OCI-LY3 (cell line): ENCODE measurements at regions not wholly inside any gene's neighbourhood (a gene's known extent, or its start where the extent isn't known, plus 50 kb on each side); places are given as distances from the start of the nearest gene placed in this dataset.

Source experiments
- H2AFZ ChIP-seq: fragments of 200-600, 300-600 bp; shearing (Covaris generic); 2 replicates; pipeline ENCODE4 v1.6.0; 2014; ENCODE audit warnings: antibody characterized with exemption, low read depth, low read length
- H3K27ac ChIP-seq: fragments of 200-600, 300-600 bp; sonication (generic); 2 replicates; pipeline ENCODE4 v1.5.1; 2014; ENCODE audit warnings: mild to moderate bottlenecking, low read length, moderate library complexity, mixed read lengths
- H3K27me3 ChIP-seq: fragments of 200-600, 300-600 bp; sonication (generic); 2 replicates; pipeline ENCODE4 v1.6.1; 2014; ENCODE audit warnings: low read depth, low read length, mixed read lengths
- H3K36me3 ChIP-seq: fragments of 200-600, 300-600 bp; sonication (generic); replicated peaks from 2 replicates; pipeline ENCODE3; 2014; ENCODE audit warnings: low read depth, low read length, mixed read lengths
- H3K4me1 ChIP-seq: fragments of 300-600, 200-600 bp; sonication (generic); 2 replicates; pipeline ENCODE4 v1.6.1; 2014; ENCODE audit warnings: low read length, mixed read lengths
- H3K4me2 ChIP-seq: fragments of 200-600, 300-600 bp; sonication (generic); 2 replicates; pipeline ENCODE4 v1.6.1; 2014; ENCODE audit warnings: low read length, mixed read lengths
- H3K4me3 ChIP-seq: fragments of 300-600, 200-600 bp; sonication (generic); 2 replicates; pipeline ENCODE4 v1.5.1; 2014; ENCODE audit warnings: antibody characterized with exemption, mild to moderate bottlenecking, low read length, moderate library complexity
- H3K79me2 ChIP-seq: fragments of 300-600, 200-600 bp; shearing (Covaris generic); 2 replicates; pipeline ENCODE4 v1.6.1; 2014; ENCODE audit warnings: mild to moderate bottlenecking, low read length, mixed read lengths
- H3K9ac ChIP-seq: fragments of 300-600, 200-600 bp; shearing (Covaris generic); 2 replicates; pipeline ENCODE4 v1.6.0; 2014; ENCODE audit warnings: mild to moderate bottlenecking, low read length, moderate library complexity
- H3K9me3 ChIP-seq: fragments of 200-600, 300-600 bp; shearing (Covaris generic); 2 replicates; pipeline ENCODE4 v1.6.1; 2014; ENCODE audit warnings: low read length, mixed read lengths; ENCODE audit not compliant: insufficient read depth
- H4K20me1 ChIP-seq: fragments of 200-600, 300-600 bp; sonication (generic); 2 replicates; pipeline ENCODE4 v1.6.1; 2016; ENCODE audit warnings: low read length, mixed read lengths; ENCODE audit not compliant: insufficient read depth
- EZH2phosphoT487 ChIP-seq: fragments of 200-600 bp; shearing (Covaris generic); IDR thresholded peaks from 2 replicates; pipeline ENCODE4 v1.6.1; 2018; ENCODE audit warnings: antibody characterized with exemption, mixed run types, low read depth
- TF ChIP-seq, protein P1 (sequence below): fragments of 200-600, 300-600 bp; sonication (generic); IDR thresholded peaks from 2 replicates; pipeline ENCODE4 v1.5.1; 2014; ENCODE audit warnings: antibody characterized with exemption, low read length, low read depth

DNA sequence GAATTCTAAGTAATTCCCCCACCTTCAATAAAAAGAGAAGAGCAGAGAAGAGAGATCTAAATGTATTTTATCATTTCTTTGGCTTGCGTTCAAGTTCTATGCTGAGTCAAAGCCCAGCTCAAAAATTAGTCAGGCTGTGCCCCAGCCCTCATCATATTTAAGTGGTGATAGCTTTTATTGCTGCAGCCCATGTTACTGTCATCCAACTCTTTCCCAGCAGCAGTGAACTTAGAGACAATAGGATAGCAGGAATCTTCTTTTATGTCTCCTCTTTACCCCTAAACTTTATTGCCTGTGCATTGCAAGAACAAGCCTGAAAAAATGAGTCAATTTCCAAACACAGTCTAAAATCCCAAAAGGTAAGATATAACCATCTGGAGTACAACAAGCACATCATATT lies 1599.3 kb upstream of the PIK3C3 start:
- Histone ChIP-seq H3K4me2 (no peak overlapping the region), H3K79me2 (no peaks in the 10 kb centered on the region), H3K9ac (no peak overlapping the region), H3K27me3 (no peaks in the 10 kb centered on the region), H3K27ac (no peak overlapping the region), H3K36me3 (no peaks in the 10 kb centered on the region), H3K9me3 (no peaks in the 10 kb centered on the region), H4K20me1 (no peaks in the 10 kb centered on the region), H3K4me1 (no peaks in the 10 kb centered on the region), H2AFZ (no peak overlapping the region), H3K4me3 (no peak overlapping the region)
- no peak for TF ChIP-seq EZH2phosphoT487
- TF ChIP-seq, protein P1, sequence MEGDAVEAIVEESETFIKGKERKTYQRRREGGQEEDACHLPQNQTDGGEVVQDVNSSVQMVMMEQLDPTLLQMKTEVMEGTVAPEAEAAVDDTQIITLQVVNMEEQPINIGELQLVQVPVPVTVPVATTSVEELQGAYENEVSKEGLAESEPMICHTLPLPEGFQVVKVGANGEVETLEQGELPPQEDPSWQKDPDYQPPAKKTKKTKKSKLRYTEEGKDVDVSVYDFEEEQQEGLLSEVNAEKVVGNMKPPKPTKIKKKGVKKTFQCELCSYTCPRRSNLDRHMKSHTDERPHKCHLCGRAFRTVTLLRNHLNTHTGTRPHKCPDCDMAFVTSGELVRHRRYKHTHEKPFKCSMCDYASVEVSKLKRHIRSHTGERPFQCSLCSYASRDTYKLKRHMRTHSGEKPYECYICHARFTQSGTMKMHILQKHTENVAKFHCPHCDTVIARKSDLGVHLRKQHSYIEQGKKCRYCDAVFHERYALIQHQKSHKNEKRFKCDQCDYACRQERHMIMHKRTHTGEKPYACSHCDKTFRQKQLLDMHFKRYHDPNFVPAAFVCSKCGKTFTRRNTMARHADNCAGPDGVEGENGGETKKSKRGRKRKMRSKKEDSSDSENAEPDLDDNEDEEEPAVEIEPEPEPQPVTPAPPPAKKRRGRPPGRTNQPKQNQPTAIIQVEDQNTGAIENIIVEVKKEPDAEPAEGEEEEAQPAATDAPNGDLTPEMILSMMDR: no peak

GRCh38 chr18:40348196-40348595 lies 1606.8 kb upstream of the PIK3C3 start:
- no peak for TF ChIP-seq EZH2phosphoT487
- TF ChIP-seq, protein P1: no peak
- Histone ChIP-seq H4K20me1 (no peaks in the 10 kb centered on the region), H3K27me3 (no peaks in the 10 kb centered on the region), H3K79me2 (no peaks in the 10 kb centered on the region), H3K36me3 (no peaks in the 10 kb centered on the region), H3K27ac (no peak overlapping the region), H3K4me1 (no peaks in the 10 kb centered on the region), H2AFZ (no peak overlapping the region), H3K9ac (no peak overlapping the region), H3K4me2 (no peak overlapping the region), H3K4me3 (no peak overlapping the region), H3K9me3 (no peaks in the 10 kb centered on the region)

DNA sequence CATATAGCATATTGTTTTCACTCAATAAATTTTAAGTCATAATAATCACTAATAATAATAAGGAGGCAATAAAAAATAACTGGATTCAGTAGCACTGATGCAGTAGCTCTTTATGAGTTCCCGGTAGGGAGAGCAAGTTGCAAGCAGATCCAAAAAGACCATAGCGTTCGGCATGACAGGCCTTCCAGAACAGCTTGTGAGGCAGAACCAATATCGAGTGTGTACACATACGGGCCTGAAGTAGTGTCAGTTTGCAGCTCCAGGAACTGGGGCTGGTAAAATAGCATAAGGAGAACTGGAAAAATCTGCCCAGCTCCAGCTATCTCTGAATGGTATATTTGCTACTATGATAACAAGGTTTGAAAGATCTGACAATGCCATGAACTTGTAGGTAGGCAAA lies 1607.8 kb upstream of the PIK3C3 start:
- Histone ChIP-seq H2AFZ (no peak overlapping the region), H3K27me3 (no peaks in the 10 kb centered on the region), H3K79me2 (no peaks in the 10 kb centered on the region), H3K36me3 (no peaks in the 10 kb centered on the region), H3K4me1 (no peaks in the 10 kb centered on the region), H3K9me3 (no peaks in the 10 kb centered on the region), H3K27ac (no peak overlapping the region), H3K4me2 (no peak overlapping the region), H4K20me1 (no peaks in the 10 kb centered on the region), H3K4me3 (no peak overlapping the region), H3K9ac (no peak overlapping the region)
- TF ChIP-seq, protein P1: no peak
- no peak for TF ChIP-seq EZH2phosphoT487

DNA sequence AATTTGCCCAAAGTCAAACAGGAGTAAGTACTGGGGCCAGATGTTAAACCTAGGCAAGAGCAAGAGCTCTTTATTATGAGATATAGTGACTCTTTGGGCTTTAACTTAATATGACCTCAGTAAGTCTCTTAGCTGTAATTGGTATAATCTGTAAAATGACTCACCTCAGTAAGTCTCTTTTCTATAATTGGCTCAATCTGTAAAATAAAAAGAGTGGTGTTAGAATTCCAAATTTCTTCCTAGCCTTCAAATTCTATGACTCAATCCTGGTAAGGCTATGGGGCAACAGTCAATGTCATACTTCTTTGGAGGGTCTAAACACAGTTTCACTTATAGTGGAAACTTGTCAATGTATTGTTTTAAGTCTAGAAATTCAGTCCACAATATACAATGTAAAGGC lies 1608.9 kb upstream of the PIK3C3 start:
- Histone ChIP-seq H3K9ac (no peak overlapping the region), H2AFZ (no peak overlapping the region), H3K36me3 (no peaks in the 10 kb centered on the region), H3K4me2 (no peak overlapping the region), H3K4me1 (no peaks in the 10 kb centered on the region), H4K20me1 (no peaks in the 10 kb centered on the region), H3K9me3 (no peaks in the 10 kb centered on the region), H3K4me3 (no peak overlapping the region), H3K27me3 (no peaks in the 10 kb centered on the region), H3K79me2 (no peaks in the 10 kb centered on the region), H3K27ac (no peak overlapping the region)
- TF ChIP-seq, protein P1: no peak
- no peak for TF ChIP-seq EZH2phosphoT487
